ENCODE measurements at regions not wholly inside any gene's neighbourhood (a gene's known extent, or its start where the extent isn't known, plus 50 kb on each side); places are given as distances from the start of the nearest gene placed in this dataset.
"Not testable (repeated sequence)": the region's sequence is repeated elsewhere in the genome, so short reads cannot be mapped to it uniquely, and the experiment has no call there.

DNA sequence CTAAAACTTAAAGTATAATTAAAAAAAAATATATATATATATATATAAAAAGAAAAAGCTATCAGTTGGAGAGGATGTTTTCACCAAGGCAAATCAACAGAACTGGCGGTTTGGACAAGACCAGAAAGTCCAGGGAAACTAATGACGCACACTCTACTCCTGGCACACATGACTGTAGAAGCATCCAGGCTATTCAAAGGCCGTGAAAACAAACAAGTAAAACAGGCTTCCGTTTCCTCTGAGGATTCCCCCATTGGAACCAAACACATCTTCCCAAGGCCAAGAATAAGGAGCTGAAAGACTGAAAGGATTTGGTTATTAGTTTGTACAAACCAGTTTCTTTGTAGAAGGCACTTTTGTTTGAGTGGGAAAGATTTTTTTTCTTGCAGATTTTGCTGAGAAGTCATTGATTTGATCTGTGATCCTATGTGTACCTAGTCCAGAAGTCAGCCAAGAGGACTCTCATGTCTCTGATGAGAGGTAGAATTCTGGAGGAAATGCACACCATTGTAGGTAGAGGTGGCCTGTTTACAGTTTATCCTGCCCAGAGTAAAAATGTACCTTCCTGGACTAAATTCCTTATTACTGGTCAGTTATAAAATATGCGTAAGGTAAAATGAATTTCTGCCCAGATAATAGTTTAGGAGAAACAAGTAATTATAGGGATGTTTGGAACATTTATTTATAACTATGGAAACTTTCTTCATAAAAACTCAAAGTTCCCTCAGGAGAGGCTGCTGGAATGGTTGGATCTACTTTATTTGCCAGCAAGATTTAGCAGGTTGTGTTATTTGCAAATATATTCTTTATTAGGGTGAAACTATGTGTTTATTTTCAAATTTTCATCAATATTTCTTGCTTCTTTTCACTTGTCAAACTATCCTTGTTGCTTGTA, 66.5 kb downstream of the DMP1 start:
- DNase-seq (ENCODE audit: low spot score): no peak

GRCh38 chr4:87717276-87718031, 67.4 kb downstream of the DMP1 start:
- intact Hi-C loops (cut with DNase I): loop anchor here (2.0 kb wide), 1 partner anchor 187 kb away; no protein-coding TSS in a partner anchor
- no peak for DNase-seq (ENCODE audit: low spot score)

More for the DNA sequence above, 66.5 kb downstream of the DMP1 start:
- intact Hi-C loops (cut with DNase I): loop anchor here (2.0 kb wide), 1 partner anchor 186 kb away; no protein-coding TSS in a partner anchor

DNA sequence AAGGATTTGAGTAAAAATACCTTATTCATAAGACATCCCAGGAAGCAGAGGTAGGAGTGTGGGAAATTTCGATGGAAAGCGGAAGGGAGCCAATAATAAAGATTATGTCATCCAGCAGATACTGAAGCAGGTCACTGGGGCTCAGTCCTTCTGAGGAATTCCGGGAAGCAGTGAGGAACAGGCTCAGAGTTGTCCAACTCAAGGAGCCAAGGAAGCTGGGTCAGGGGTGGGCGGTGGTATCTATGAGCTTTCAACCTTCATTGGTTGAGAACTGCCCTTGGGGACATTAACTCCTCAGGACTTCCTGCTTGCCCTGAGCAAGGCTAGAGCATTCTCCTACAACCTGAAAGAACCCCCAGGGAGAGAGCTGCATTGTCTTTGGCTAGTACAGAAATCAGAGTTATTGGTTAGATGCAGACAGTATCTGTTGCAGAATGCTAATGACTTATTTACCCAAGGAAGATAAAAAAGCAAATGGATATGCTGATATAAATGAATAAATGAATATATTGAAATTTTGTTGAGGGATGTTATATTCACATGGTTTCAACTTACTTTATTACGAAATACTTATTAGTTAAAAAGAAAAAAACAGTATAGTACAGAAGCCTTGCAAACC, 68.2 kb downstream of the DMP1 start:
- no peak for DNase-seq (ENCODE audit: low spot score)
- intact Hi-C loops (cut with DNase I): no loop called here

DNA sequence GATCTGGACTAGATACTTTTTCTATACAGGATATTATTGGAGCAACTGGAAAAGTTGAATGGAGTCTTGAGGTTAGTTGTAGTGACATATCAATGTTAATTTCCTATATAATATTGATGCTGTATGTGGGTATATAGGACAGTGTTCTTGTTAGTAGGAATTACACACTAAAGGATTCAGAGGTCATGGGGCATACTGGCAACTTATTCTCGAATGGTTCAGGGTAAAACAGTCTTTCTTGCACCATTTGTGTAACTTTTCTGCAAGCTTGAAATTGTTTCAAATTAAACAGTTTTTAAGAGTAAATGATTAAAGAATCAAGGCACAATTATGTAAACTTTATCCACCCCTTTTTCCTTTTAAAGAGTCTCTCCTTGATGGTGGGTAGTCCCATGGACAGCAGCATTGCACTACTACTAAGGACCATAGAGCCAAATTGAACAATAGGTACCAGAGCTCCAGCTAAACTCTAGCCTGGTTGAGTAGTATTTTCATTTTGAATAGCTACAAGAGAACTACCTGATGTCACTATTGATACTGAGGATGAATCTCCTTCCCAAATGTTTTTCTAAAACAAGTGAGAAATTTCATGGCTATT, 70.1 kb downstream of the DMP1 start:
- intact Hi-C loops (cut with DNase I): no loop called here

DNA sequence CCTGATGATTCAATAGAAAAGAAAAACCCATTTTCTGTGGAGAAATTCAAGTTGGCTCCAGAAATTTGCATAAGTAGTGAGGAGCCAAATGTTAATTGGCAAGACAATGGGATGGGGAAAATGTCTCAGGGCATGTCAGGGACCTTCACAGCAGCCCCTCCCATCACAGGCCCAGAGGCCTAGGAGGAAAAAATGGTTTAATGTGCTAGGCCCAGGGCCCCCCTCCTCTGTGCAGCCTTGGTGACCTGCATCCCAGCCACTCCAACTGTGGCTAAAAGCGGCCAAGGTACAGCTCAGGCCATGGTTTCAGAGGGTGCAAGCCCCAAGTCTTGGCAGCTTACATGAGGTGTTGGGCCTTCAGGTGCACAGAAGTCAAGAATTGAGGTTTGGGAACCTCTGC, 74.1 kb upstream of the IBSP start:
- intact Hi-C loops (cut with DNase I); DNase-seq (ENCODE audit: low spot score): not testable (repeated sequence)

More for the DNA sequence above, 70.1 kb downstream of the DMP1 start:
- DNase-seq (ENCODE audit: low spot score): no peak

DNA sequence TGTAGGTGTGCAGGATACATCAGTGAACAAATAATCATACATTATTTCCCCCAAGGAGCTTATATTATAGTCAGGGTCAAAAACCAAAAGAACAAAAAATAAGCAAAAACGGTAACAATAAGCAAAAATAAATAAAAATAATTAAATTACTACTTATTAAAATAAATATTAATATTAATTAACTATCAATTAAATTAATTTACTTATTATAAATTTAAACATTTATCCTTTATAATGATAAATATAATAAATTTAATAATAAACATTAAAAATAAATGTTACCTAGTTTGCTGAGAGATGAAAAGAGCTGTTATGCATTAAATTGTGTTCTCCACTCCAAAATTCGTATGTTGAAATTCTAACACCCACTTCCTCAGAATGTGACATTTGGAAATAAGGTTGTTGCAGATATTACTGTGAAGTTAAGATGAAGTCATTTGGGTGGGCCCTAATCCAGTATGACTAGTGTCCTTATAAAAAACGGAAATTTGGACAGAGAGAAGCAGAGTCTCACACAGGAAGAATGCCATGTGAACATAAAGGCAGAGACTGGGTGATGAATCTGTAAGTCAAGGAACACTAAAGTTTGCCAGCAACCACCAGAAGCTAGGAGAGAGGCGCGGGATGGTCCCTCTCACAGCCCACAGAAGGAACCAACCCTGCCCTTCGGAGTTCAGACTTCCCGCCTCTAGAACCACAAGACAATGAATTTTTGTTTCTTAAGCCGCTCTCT, 67.2 kb upstream of the IBSP start:
- intact Hi-C loops (cut with DNase I): no loop called here

GRCh38 chr4:87734084-87734483, 65.3 kb upstream of the IBSP start:
- DNase-seq (ENCODE audit: low spot score): no peak
- intact Hi-C loops (cut with DNase I): no loop called here

More for the DNA sequence above, 67.2 kb upstream of the IBSP start:
- DNase-seq (ENCODE audit: low spot score): no peak

- DNase-seq (ENCODE audit: low spot score): no peak
- intact Hi-C loops (cut with DNase I): no loop called here
These were observed 64.4 kb upstream of the IBSP start for GRCh38 chr4:87734936-87735335.

- no peak for DNase-seq (ENCODE audit: low spot score)
- intact Hi-C loops (cut with DNase I): no loop called here
These were observed 60.9 kb upstream of the IBSP start for GRCh38 chr4:87738483-87738882.

GRCh38 chr4:87739494-87739893, 59.9 kb upstream of the IBSP start:
- no peak for DNase-seq (ENCODE audit: low spot score)
- intact Hi-C loops (cut with DNase I): no loop called here

DNA sequence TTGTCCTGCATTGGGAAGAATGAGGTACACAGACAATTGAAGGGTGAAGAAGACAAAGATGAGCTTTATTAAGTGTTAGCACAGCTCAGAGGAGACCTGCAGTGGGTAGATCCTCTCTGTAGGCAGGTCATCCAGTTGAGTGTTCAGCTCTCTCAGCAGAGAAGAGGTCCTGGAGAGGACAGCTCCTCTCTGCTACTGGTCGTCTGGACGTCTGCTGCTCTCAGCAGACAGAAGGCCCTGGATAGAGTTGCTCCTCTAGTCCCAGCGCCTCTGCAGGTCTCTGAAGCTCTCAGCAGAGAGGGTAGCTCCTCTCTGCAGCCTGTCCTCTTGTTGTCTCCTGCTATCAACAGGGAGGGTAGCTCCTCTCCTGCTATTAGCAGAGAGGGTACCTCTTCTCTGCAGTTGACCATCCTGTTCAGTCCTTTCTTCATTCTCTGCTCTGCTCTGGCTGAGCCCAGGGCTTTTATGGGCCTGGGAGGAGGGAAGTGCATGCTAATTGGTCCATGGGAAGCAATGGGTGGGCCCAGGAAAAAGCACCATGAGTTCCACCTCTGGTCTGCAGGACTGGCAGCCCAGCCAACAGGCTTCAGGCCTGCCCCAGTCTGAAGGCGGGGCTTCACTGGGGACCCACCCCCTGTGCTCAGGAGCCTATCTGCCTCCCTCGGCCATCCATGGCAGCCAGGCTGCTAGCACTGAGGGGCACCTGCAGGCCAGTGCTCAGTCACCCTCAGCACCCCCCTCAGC, 54.1 kb upstream of the IBSP start:
- intact Hi-C loops (cut with DNase I): no loop called here
- DNase-seq (ENCODE audit: low spot score): no peak

DNA sequence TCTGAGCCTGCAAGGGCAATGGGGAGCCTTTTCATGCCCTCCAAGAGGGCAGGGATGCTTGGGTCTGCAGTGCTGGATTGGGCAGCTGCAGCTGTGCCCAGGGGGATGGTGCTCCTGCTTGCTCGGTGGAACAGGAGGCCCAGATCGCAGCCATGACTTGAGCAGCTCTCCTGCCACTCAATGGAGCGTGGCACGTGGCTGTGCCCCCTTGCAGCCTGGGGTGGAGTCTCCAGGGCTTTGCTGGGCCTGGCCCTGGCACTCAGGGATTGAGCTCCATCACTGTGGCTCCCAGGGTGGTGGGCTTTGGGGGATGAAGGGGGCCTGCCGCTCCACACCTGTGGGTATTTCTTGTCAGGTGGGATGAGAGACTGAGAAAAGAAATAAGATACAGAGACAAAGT, 53.4 kb upstream of the IBSP start:
- DNase-seq (ENCODE audit: low spot score): no peak
- intact Hi-C loops (cut with DNase I): no loop called here
